Loucy (cell line): ENCODE measurements at regions not wholly inside any gene's neighbourhood (a gene's known extent, or its start where the extent isn't known, plus 50 kb on each side); places are given as distances from the start of the nearest gene placed in this dataset.

Source experiments
- H2AFZ ChIP-seq: fragments of 200-600 bp; sonication (generic); 2 replicates; pipeline ENCODE4 v1.6.0; 2016; ENCODE audit warnings: antibody characterized with exemption, mild to moderate bottlenecking, low read length, moderate library complexity
- H3F3A ChIP-seq: fragments of 200-600 bp; 2 replicates; pipeline ENCODE4 v1.6.0; 2016; ENCODE audit warnings: antibody characterized with exemption, low read depth, mild to moderate bottlenecking
- H3K27me3 ChIP-seq: fragments of 200-600 bp; sonication (generic); 2 replicates; pipeline ENCODE4 v1.6.1; 2014; ENCODE audit warnings: low read length, mild to moderate bottlenecking; ENCODE audit not compliant: insufficient read depth, poor library complexity, severe bottlenecking
- H3K36me3 ChIP-seq: fragments of 200-600 bp; sonication (generic); 2 replicates; pipeline ENCODE4 v1.6.1; 2016; ENCODE audit warnings: low read length; ENCODE audit not compliant: insufficient read depth
- H3K4me1 ChIP-seq: fragments of 200-600 bp; sonication (generic); 2 replicates; pipeline ENCODE4 v1.5.1; 2014; ENCODE audit warnings: low read length, mild to moderate bottlenecking; ENCODE audit not compliant: insufficient read depth, poor library complexity, severe bottlenecking
- H3K4me2 ChIP-seq: fragments of 200-600 bp; sonication (generic); 2 replicates; pipeline ENCODE4 v1.6.0; 2014; ENCODE audit warnings: antibody characterized with exemption, low read length, low read depth, mild to moderate bottlenecking; ENCODE audit not compliant: poor library complexity, severe bottlenecking
- H3K4me3 ChIP-seq: fragments of 200-600 bp; sonication (generic); 2 replicates; pipeline ENCODE4 v1.5.1; 2014; ENCODE audit warnings: low read length, mild to moderate bottlenecking, mixed read lengths; ENCODE audit not compliant: poor library complexity, severe bottlenecking
- H3K79me2 ChIP-seq: fragments of 200-600 bp; sonication (generic); 2 replicates; pipeline ENCODE4 v1.6.1; 2014; ENCODE audit warnings: low read length; ENCODE audit not compliant: insufficient read depth
- H3K9ac ChIP-seq: fragments of 200-600 bp; sonication (generic); 2 replicates; pipeline ENCODE4 v1.6.0; 2014; ENCODE audit warnings: mild to moderate bottlenecking, low read depth, low read length, moderate library complexity; ENCODE audit not compliant: poor library complexity, severe bottlenecking
- H3K9me2 ChIP-seq: fragments of 200-600 bp; sonication (generic); replicated peaks from 2 replicates; pipeline ENCODE4 v1.6.1; 2016; ENCODE audit warnings: low read depth, low read length, mixed read lengths
- H3K9me3 ChIP-seq: fragments of 200-600 bp; sonication (generic); 2 replicates; pipeline ENCODE4 v1.6.1; 2014; ENCODE audit warnings: mild to moderate bottlenecking, antibody characterized with exemption, low read length, low read depth; ENCODE audit not compliant: insufficient read depth
- H4K20me1 ChIP-seq: fragments of 200-600 bp; sonication (generic); 2 replicates; pipeline ENCODE4 v1.6.0; 2014; ENCODE audit warnings: antibody characterized with exemption, low read length, mild to moderate bottlenecking; ENCODE audit not compliant: insufficient read depth, poor library complexity, severe bottlenecking
- EZH2phosphoT487 ChIP-seq: fragments of 200-600 bp; IDR thresholded peaks from 2 replicates; pipeline ENCODE4 v1.6.1; 2018; ENCODE audit warnings: antibody characterized with exemption, mild to moderate bottlenecking, moderate library complexity, borderline replicate concordance
- TF ChIP-seq, protein P1 (sequence below): fragments of 200-600 bp; sonication (generic); conservative IDR thresholded peaks from 2 replicates; pipeline ENCODE4 v1.5.1; 2014; ENCODE audit warnings: mild to moderate bottlenecking, antibody characterized with exemption, low read length

DNA sequence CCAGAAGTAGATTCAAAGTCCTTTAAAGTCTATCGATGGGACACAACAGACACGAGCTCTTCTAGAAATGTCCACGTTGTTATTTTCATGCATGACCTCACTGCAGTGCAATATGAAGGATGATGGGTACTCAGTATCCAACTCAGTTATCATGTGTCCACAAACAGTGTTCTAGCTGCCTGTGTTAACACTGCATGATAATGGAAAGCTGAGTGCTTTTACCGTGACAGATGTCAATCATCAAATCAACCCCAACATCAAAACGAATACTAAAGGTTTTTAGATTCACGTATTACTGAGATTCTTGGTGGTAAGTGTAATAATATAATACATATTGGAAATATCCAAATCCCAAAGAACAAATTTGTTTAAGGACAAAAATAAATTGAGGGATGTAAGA lies 394.8 kb upstream of the TENM3 start:
- Histone ChIP-seq H4K20me1 (no peaks in the 10 kb centered on the region), H3K9me3 (no peaks in the 10 kb centered on the region), H3K4me1 (no peaks in the 10 kb centered on the region), H3K36me3 (no peaks in the 10 kb centered on the region), H3K27me3 (no peaks in the 10 kb centered on the region), H3K4me2 (no peak overlapping the region), H3F3A (no peaks in the 10 kb centered on the region), H3K9me2 (no peaks in the 10 kb centered on the region), H2AFZ (no peak overlapping the region), H3K4me3 (no peak overlapping the region), H3K9ac (no peak overlapping the region), H3K79me2 (no peaks in the 10 kb centered on the region)
- TF ChIP-seq, protein P1, sequence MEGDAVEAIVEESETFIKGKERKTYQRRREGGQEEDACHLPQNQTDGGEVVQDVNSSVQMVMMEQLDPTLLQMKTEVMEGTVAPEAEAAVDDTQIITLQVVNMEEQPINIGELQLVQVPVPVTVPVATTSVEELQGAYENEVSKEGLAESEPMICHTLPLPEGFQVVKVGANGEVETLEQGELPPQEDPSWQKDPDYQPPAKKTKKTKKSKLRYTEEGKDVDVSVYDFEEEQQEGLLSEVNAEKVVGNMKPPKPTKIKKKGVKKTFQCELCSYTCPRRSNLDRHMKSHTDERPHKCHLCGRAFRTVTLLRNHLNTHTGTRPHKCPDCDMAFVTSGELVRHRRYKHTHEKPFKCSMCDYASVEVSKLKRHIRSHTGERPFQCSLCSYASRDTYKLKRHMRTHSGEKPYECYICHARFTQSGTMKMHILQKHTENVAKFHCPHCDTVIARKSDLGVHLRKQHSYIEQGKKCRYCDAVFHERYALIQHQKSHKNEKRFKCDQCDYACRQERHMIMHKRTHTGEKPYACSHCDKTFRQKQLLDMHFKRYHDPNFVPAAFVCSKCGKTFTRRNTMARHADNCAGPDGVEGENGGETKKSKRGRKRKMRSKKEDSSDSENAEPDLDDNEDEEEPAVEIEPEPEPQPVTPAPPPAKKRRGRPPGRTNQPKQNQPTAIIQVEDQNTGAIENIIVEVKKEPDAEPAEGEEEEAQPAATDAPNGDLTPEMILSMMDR = no peak
- TF ChIP-seq EZH2phosphoT487 = no peak

DNA sequence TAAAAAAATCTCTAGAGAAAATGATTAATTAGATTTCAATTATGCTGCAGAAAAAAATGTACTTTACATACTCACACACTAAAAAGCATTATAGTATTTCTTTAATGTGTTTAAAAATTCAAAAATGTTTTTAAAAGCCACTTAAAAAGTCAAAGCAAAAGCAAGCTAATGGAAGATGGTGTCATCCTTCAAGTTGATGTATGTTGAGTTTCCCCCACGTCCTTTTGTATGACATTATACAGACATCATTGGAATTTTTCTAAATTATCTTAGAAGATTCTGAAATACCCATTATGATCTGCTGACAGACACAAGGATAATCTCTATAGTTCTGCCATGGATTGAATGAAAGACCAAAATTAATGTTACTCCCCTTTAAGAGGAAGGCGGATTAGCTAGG lies 393.7 kb upstream of the TENM3 start:
- TF ChIP-seq, protein P1 = no peak
- no peak for TF ChIP-seq EZH2phosphoT487
- H3K4me1 ChIP-seq = no peaks in the 10 kb centered on the region
- no peak overlapping the region for H3K9ac ChIP-seq
- no peaks in the 10 kb centered on the region for H3F3A ChIP-seq
- no peak overlapping the region for H3K4me3 ChIP-seq
- no peak overlapping the region for H2AFZ ChIP-seq
- H3K9me2 ChIP-seq = no peaks in the 10 kb centered on the region
- no peaks in the 10 kb centered on the region for H3K9me3 ChIP-seq
- no peaks in the 10 kb centered on the region for H3K36me3 ChIP-seq
- no peaks in the 10 kb centered on the region for H4K20me1 ChIP-seq
- no peaks in the 10 kb centered on the region for H3K79me2 ChIP-seq
- H3K27me3 ChIP-seq = no peaks in the 10 kb centered on the region
- H3K4me2 ChIP-seq = no peak overlapping the region

GRCh38 chr4:181853881-181854511 lies 389.2 kb upstream of the TENM3 start:
- no peaks in the 10 kb centered on the region for H3K9me3 ChIP-seq

More at GRCh38 chr4:181853881-181854511, 389.2 kb upstream of the TENM3 start:
- Histone ChIP-seq H3K27me3 (no peaks in the 10 kb centered on the region), H3K4me1 (no peaks in the 10 kb centered on the region), H3K9me2 (no peaks in the 10 kb centered on the region), H3K9ac (no peak overlapping the region), H3K4me3 (no peak overlapping the region), H3K79me2 (no peaks in the 10 kb centered on the region), H4K20me1 (no peaks in the 10 kb centered on the region), H3K4me2 (no peak overlapping the region), H3K36me3 (no peaks in the 10 kb centered on the region), H3F3A (no peaks in the 10 kb centered on the region), H2AFZ (no peak overlapping the region)
- TF ChIP-seq, protein P1 = no peak
- TF ChIP-seq EZH2phosphoT487 = no peak
